ENCODE measurements at regions not wholly inside any gene's neighbourhood (a gene's known extent, or its start where the extent isn't known, plus 50 kb on each side); places are given as distances from the start of the nearest gene placed in this dataset.

- TF ChIP-seq CTCF (IDR thresholded peaks at IDR 0.05; ENCODE audit: low read depth, low read length): no peak
- DNase-seq: no peak
- H3K9me3 ChIP-seq: no peaks in the 10 kb centered on the region
- H3K36me3 ChIP-seq: no peaks in the 10 kb centered on the region
- no peaks in the 10 kb centered on the region for H3K27me3 ChIP-seq
- peaks cover 15% of the 10 kb centered on the region for H3K4me1 ChIP-seq
- no peak overlapping the region for H3K4me3 ChIP-seq (ENCODE audit: low read depth, low read length)
Measured at GRCh38 chr1:229022595-229023333, 248.1 kb upstream of the RAB4A start.

GRCh38 chr1:229023651-229024300 is 247.1 kb upstream of the RAB4A start:
- H3K36me3 ChIP-seq: no peaks in the 10 kb centered on the region
- no peak for DNase-seq
- H3K27me3 ChIP-seq: no peaks in the 10 kb centered on the region
- no peak overlapping the region for H3K4me3 ChIP-seq (ENCODE audit: low read depth, low read length)
- no peaks in the 10 kb centered on the region for H3K9me3 ChIP-seq
- H3K4me1 ChIP-seq: peaks cover 20% of the 10 kb centered on the region
- TF ChIP-seq CTCF (IDR thresholded peaks at IDR 0.05; ENCODE audit: low read depth, low read length): no peak

GRCh38 chr1:229024528-229025130 is 246.3 kb upstream of the RAB4A start:
- no peaks in the 10 kb centered on the region for H3K9me3 ChIP-seq
- H3K4me3 ChIP-seq (ENCODE audit: low read depth, low read length): no peak overlapping the region
- no peaks in the 10 kb centered on the region for H3K27me3 ChIP-seq
- H3K36me3 ChIP-seq: no peaks in the 10 kb centered on the region
- DNase-seq: peak; percentile 66
- H3K4me1 ChIP-seq: peaks cover 20% of the 10 kb centered on the region
- no peak for TF ChIP-seq CTCF (IDR thresholded peaks at IDR 0.05; ENCODE audit: low read depth, low read length)

GRCh38 chr1:229025576-229025975 is 245.3 kb upstream of the RAB4A start:
- H3K36me3 ChIP-seq: no peaks in the 10 kb centered on the region
- no peak overlapping the region for H3K4me3 ChIP-seq (ENCODE audit: low read depth, low read length)
- DNase-seq: no peak
- H3K9me3 ChIP-seq: no peaks in the 10 kb centered on the region
- no peaks in the 10 kb centered on the region for H3K27me3 ChIP-seq
- H3K4me1 ChIP-seq: peaks cover 20% of the 10 kb centered on the region
- no peak for TF ChIP-seq CTCF (IDR thresholded peaks at IDR 0.05; ENCODE audit: low read depth, low read length)

- no peak for TF ChIP-seq CTCF (IDR thresholded peaks at IDR 0.05; ENCODE audit: low read depth, low read length)
- no peak overlapping the region for H3K4me3 ChIP-seq (ENCODE audit: low read depth, low read length)
- H3K36me3 ChIP-seq: no peaks in the 10 kb centered on the region
- no peak for DNase-seq
- H3K9me3 ChIP-seq: no peaks in the 10 kb centered on the region
- no peaks in the 10 kb centered on the region for H3K27me3 ChIP-seq
- peaks cover 20% of the 10 kb centered on the region for H3K4me1 ChIP-seq
Measured at GRCh38 chr1:229027158-229027557, 243.8 kb upstream of the RAB4A start.

All from BE2C (cell line).